HepG2 (cell line): ENCODE measurements at regions not wholly inside any gene's neighbourhood (a gene's known extent, or its start where the extent isn't known, plus 50 kb on each side); places are given as distances from the start of the nearest gene placed in this dataset.

ENCODE experiments used
- ARID5B ChIP-seq: IDR thresholded peaks from 2 replicates; pipeline ENCODE4 v1.4.0; 2020; ENCODE audit warnings: mild to moderate bottlenecking, missing genetic modification reagents
- BRD4 ChIP-seq: sonication (generic); formaldehyde crosslinking; IDR thresholded peaks from 2 replicates; pipeline ENCODE4 v1.4.0; 2020; ENCODE audit warnings: missing genetic modification reagents
- CBX2 ChIP-seq, 2 experiments: fragments of 200-600 bp in 1 of 2; sonication (generic); formaldehyde crosslinking in 1 of 2; IDR thresholded peaks; 2 replicates each; pipeline versions ENCODE4 v1.7.0 to v1.8.1; 2018 to 2022; ENCODE audit warnings: low read depth in 2 of 2, low read length in 1 of 2, mild to moderate bottlenecking in 1 of 2, missing genetic modification reagents in 1 of 2
- CTCF ChIP-seq: sonication (generic); formaldehyde crosslinking; IDR thresholded peaks from 2 replicates; pipeline ENCODE4 v1.5.0; 2020; ENCODE audit warnings: mild to moderate bottlenecking, missing genetic modification reagents, moderate library complexity

GRCh38 chr13:27007166-27007565 lies 164.4 kb downstream of the USP12 start:
- no peak for TF ChIP-seq ARID5B
- no peak for TF ChIP-seq BRD4 (CRISPR knock-in tag)
- TF ChIP-seq CTCF (CRISPR knock-in tag) = no peak
- no peak for TF ChIP-seq CBX2 (IDR thresholded peaks at IDR 0.05; ENCODE audit: low read depth, low read length)
- no peak for TF ChIP-seq CBX2 (CRISPR knock-in tag; IDR thresholded peaks at IDR 0.05; ENCODE audit: low read depth)
